SHP77 (cell line): ENCODE measurements at regions not wholly inside any gene's neighbourhood (a gene's known extent, or its start where the extent isn't known, plus 50 kb on each side); places are given as distances from the start of the nearest gene placed in this dataset.

Experiments
- DNase-seq, 2 experiments: peaks; one replicate each; lab custom pipeline; 2025; lab: John Stamatoyannopoulos, UW

DNA sequence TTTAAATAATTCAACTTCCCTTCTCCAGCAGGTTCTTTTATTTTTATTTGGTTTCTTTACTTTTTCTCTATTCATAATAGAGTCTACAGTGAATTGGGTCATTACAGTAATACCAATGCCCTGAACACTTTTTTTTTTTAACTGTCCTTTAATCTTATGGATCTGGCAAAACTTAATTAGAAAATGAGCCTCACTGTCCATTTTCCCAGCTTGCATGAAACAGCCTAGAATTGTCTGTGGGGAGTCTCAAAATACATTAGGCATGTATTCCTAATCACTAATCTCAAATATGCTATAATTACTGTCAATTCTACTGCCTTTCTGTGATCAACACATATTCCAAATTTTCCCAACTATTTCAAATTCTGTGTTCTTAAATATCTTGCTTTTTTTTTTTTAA, 406.8 kb downstream of the ANXA1 start:
- DNase-seq: no peak

DNA sequence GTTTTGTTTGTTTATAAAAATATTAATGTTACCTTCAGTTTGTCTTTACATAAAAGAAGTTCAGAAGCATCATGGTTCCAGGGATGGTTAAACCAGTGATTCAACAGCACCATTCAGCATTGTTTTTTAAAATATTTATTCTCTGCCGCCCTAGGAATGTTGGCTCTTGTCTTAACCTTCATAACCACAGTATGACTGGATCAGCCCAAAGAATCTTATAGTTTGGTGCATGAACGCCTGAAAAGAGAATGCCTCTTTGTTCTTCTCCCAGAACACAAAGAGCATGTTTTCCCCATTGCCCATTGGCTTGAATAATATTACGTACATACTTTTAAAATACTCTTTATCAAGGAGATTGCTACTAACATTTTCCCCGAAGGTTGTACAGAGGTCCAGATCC, 413.4 kb downstream of the ANXA1 start:
- no peak for DNase-seq

DNA sequence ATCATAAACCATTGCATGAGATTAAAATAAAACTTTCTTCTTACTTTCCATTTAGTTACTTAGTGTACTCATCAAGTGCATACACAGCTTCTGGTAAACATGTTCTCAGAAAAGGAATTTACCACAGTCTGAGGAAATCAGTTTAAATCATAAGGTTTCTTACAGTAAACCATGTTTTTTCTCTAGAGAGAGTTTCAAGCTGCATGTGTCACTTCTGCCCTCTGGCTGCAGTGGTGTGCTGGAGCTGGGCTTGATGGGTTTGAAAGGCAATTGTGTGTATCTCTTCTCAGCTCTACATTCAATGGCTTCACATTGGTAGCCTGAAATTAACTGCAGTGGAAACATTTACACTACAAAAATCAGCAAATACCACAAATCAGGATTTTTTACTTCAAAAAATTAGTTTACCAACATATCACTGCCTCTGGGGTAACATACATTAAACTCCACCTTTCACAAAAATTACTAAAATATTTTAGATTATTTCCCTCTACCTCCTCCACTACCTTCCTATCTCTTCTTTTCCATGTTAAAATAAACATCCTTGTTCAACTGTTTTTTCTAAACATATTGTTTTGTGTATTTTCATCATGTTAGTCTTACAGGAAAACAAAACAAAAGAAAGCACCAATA, 414.3 kb downstream of the ANXA1 start:
- peak; percentile 1 for DNase-seq

DNA sequence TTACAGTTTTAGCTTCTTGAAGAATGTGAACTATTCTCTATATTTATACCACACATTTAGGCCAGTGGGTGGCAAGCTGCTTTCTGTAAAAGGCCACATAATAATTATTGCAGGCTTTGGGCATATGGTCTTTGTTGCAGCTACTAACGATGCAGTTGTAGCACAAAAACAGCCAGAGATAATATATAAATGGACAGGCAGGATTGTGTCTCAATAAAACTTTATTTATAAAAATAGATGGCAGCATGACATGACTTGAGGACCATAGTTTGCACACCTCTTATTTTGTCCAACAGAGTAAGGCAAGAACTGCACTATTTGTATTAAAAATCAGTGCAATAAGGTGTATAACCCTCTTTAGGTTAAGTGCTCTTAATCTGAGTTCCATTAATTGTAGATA, 415.0 kb downstream of the ANXA1 start:
- DNase-seq: no peak

DNA sequence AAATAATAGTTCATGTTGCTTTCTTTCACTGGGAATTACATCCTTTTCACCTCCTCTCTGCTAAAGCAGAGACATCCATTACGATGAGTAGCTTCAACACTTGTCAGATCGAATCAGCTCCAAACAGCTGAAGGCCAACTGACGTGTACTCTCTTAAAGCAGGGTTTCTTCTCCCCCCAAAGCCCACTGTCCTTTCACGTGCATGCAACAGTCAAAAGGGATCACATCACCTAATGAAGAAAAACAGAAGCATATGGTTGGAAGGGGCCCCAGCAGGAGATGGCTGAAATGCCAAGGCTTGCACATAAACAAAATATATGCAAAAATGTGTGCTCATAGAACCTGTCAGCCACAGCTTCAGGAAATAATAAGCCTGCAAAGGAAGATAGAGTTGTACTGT, 421.6 kb downstream of the ANXA1 start:
- DNase-seq: no peak

DNA sequence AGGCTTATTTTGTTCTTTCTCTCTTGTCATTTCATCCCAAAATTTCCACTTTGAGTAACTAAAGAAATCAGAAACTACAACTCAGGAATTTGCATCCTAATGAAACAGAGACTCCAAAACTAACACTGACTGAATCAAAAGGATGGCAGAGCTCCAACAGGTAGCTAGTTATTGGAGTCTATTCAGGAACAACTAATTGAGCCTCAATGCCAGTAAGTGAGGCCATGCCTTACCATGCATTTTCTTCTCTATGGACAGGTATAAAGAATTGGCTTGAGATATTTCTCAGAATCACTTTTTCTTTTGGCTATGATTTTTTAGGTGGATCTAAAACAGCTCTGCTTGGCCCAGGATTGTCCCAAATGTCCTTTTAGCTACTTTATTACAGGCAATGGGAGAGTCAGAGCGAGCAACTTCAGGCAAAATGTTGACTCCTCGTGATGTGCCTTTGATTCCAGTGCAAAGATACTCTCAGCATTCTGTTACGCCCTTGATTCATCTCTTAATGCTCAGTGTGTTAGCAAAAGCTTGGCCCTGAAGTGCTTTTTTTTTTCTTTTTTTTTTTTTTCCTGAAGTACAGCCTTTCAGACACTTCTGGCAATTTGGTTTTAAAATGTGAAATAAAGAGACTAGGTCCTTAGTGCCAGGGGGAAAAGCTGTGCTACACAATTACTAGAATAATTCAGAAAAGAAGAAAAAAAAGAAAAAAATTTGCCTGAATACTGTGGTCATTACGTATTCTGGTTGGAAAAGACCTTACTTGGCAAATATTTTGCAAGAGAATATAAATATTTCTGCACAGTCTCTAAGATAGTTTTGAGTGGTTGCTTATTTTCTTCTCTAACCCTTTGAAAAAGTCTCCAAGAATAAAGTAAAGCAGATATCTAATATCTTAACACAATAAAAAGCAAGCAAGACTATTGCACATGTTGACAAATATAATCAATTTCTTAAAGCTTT, 423.7 kb downstream of the ANXA1 start:
- no peak for DNase-seq

DNA sequence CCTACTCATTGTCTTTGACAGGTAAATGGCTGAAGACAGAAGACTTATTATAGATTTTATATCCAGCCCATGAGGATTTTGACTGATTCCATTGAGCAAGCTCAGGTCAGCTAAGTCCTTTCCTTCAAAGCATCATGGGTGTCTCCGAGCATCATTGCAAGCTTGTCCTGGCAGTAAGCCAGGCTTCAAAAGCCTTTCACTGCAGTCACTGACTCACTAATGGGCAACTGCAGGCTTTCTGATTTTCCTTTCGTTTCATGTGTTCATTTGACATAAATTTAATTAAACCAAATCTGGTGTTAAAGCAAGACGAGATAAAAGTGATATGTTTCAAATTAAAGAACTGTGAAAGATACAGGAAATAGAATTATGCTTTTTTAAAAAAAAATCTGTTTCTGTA, 426.2 kb downstream of the ANXA1 start:
- peak; percentile 19 to 65 for DNase-seq

DNA sequence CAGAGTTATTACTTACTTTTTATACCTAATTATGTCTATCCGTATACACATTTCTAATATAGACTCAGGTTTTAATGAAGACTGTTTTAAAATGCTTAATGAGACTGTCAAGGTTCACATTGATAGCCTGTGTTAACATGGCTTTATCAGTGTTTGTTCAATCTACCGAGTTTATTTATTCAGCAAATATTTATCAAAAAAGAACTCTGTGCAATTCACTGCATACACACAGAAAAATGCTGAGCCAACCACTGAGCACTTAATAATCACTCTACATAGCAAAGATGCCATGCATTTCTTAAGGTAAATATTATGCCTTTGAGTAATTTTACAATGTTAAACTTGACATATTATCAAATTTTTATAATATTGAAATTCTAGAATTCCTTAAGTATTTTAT, 428.2 kb downstream of the ANXA1 start:
- no peak for DNase-seq

DNA sequence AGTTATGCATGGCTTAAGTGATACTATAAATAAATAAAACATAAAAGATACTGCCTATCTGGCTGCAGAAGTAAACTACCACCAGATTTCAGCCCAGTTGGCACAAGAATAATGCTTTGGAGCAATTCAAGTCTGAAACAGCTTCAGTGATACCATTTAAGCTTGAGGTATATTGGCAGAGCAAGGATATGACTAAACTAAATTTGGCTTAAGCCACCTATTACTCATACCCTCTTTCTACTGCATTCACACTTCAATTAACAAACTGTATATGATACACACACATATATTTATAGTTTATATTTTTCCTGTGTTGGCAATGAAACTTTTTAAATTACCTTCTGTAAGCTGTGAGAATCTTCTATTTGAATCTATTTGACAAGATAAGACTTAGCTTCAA, 431.9 kb downstream of the ANXA1 start:
- DNase-seq: no peak

DNA sequence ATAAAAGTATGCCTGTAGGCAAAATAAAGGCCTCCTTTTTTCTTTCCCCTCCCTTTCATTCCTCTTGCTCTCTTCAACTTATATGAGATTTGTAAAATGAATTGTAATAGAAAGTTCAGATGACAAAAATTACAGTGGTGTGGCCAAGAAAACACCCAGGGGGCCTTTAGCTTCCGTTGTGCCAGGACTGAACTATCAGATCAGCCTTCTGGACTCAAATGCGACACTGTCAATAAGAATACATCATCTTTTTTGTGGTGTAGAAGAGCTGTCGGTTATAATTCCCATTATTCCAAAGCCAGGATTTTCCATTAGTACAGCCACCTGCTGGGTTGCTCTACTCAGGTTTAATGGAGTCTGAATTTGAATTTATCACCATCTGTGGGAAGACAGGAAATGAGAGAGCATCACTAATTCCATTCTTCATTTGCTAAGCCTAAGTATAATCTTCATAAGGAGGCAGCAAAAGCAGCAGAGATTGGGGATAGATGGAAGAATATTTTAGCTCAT, 443.4 kb downstream of the ANXA1 start:
- DNase-seq: no peak

DNA sequence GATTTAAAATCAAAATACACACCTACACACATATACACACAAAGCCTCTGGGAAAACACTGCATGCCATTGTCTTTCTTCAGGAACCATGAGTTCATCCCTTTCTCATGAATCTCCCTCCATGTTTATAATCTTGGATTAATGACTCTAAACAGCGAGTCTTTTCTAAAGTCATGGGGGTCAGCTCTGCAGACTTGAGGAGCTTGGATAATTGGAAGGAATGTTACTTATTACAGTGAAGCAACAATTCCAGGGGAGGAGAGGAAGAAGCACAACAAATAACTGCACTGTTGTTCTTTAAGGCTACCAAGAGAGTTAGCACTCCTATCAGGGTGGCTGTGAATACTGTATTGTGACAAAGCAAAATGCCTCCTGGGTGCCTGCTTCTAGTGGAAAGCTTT, 444.7 kb downstream of the ANXA1 start:
- no peak for DNase-seq

DNA sequence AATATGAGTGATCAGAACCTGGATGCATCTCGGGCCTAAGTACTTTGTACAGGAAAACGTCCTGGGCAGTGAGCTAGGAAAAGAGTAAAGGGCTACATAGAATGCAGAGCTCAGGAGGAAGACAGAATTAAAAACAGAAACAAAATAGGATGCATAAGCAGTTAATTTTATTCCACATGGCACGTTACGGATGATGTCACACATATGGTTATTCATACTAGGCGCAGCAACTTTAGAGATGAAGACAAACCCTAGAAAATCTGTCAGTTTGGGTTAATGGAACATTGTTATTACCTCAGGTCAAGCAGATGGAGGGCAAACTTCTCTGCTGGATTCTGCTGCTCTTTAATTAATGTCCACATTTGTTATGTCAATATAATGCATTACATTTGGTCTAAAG, 445.4 kb downstream of the ANXA1 start:
- no peak for DNase-seq

DNA sequence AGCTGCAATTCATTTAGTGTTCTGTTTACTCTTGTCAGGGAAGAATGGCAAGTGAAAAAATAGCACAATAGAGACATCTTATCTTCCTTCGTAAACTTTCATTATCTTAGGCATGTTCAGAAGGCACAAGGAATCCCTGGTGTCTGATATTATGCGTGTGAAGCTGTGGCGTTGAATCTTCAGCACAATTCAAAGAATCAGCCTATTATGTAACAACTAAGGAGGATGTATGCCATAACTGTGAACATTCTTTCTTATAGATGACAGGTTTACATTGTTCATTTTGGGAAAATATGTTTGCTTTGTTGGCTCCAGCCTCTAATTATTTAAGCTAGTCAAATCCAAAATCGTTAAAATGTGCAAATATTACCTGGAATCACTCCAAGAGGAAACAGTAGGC, 446.1 kb downstream of the ANXA1 start:
- DNase-seq: no peak

DNA sequence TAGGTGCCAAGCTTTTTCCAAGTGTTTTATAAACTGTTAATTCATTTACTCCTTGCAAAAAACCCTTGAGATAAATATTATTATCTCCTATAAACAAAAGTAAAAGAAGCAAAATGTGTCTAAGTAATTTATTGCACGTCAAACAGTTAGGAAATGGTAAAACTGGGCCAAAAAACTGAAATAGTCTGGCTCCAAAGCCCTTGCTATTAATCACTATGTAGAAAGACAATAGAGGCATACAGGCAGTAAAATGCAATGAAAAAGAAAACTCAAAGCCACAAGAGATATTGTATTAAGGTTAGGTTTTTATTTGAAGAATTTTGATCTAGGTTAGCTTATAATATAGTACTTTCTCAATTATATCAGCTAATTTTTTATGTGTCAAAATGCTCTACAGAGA, 457.7 kb downstream of the ANXA1 start:
- no peak for DNase-seq

DNA sequence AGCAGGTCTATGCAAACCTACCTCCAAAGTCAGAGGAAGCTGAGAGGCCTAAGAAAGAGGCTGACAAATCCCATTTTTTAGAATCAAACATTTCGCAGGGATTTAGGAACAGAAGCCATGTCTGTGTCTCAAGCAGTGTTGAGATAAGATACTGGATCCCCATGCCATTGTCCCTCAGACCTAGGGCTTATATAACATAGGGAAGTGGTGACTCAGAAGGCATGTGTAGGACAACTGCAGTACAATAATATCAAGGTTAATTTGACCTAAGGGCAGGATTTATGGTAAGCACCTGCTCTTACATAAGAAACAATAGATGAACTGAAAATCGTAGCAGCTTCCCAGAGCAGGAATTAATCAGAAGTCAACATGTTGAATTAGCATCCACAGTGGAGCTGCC, 459.4 kb downstream of the ANXA1 start:
- no peak for DNase-seq

DNA sequence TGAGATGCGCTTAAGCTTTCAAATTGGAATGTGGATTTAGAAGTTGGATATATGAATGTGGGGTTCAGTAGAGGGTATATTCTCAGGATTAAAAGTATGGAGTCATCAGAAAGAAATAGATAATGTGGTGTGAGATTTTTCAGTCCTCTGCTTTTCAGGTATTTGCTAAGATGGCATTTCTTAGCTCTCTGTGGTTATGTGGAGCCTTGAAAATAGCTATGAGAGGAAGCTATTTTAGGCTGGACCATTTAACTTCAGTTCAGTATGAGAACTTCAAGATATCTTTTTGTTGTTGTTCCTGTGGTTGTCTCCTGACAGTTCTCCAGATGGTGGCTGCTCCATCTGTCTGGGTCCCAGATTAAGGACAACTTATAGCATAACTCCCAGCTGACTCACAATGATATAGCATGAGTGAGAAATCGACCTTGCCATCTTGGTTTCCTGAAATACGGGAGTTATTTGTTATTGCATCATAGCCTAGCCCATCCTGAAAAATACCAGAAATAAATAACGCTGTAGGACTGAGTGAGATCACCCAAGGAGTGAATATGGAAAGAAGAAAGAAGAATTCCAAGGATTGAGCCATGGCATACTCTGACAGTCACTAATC, 461.5 kb downstream of the ANXA1 start:
- no peak for DNase-seq

DNA sequence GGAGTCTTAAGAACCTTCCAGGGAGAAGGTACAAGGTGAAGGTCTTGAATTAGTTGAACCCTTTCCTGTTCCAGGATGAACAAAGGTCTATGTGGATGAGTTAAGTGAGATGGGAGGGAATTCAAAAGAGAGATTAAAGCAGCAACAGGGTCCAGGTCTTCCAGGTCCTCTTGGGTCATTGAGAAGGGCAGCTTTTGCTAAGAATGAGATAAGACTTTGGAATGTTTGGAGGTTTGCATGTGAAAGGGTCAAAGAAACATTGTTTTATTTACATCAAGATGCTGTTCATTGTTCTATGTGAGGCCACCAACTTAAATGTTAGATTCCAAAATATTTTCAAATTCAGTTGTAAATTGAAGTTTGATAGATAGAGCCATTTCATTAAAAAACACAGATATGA, 463.9 kb downstream of the ANXA1 start:
- DNase-seq: no peak

DNA sequence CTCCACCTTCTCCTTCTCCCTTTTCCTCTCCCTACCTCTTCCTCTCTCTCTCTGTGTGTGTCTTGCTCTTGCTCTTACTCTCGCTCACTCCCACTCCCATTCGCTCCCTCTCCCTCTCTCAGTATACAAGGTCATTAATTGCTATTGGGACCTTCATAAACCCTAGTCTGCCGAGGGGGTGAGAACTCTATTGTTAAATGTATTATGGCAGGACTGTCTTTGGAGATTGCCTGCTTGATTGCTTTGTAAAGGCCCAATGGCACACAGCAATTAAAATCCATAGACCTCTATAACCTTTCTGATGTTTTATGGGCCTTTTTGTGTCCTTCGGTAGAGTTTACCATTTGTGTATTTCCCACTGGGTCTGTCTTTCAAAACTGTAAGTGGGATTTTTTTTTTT, 465.9 kb downstream of the ANXA1 start:
- DNase-seq: no peak

DNA sequence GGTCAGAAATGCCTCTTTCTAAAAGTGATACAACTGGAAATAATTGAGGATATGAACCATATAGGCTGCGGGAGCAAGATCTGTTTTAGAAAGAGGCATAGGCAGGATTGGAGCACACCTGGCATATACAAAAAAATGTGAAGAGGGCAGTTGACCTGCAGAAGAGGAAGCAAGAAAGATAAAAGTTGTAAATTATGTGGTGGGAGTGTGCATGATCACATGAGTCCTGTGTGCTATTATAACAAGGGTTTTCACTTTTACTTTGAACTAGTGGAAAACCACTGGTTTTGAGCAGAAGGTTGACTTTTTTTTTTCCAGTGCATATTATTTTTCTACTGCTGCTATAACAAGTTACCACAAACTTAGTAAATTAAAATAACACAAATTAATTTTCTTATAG, 489.3 kb downstream of the ANXA1 start:
- DNase-seq: no peak

DNA sequence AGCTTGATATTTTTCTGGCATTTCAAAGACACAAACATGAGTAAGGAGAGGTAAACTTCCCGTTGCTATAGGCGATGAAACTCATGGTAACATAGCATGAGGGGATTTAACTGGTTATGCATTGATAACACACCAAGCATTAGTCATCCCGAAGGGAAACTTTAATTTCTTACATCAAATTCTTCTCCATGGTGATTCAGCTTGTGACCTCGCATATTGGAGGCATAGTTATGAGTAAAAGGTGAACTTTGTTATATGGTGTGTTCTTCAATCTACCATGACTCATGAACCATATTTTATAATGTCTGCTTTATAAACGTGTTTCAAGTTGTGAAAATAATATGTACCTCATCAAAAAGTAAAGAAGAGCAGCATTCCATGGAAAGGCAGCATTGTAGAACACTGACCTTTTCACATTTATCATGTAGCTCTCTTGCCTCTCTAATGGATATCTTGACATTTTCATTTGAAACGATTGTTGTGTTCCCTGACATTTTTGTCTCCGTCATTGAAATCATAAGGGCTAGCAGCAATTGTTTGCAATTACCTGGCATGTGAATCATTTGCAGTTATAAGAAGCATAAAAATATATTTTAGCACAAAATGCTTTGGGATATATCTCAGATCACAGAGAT, 491.8 kb downstream of the ANXA1 start:
- no peak for DNase-seq

DNA sequence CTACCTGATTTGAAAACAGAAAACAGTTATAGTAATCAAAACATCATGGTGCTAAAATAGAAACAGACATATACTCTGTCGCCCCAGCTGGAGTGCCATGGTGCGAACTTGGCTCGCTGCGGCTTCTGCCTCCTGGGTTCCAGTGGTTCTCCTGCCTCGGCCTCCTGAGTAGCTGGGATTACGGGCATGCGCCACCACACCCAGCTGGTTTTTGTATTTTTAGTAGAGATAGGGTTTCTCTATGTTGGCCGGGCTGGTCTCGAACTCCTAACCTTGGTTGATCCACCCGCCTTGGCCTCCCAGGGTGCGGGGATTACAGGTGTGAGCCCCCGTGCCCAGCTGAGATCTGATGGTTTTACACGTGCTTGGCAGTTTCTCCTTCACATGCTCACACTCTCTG, 495.9 kb downstream of the ANXA1 start:
- no peak for DNase-seq

DNA sequence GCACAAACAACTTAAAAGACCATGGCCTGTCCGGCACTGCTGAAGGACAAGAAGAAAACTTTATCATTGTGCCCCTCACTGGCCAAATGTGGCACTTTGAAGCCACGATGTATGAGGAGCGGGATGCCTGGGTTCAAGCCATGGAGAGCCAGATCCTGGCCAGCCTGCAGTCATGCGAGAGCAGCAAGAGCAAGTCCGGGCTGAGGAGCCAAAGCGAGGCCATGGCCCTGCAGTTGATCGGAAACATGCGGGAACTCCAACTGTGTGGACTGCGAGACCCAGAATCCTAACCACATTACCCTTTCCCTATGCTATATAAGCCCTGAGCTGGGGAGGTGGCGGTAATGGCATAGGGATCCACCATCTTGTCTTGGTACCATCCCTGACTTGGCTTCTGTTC, 497.9 kb downstream of the ANXA1 start:
- DNase-seq: no peak

DNA sequence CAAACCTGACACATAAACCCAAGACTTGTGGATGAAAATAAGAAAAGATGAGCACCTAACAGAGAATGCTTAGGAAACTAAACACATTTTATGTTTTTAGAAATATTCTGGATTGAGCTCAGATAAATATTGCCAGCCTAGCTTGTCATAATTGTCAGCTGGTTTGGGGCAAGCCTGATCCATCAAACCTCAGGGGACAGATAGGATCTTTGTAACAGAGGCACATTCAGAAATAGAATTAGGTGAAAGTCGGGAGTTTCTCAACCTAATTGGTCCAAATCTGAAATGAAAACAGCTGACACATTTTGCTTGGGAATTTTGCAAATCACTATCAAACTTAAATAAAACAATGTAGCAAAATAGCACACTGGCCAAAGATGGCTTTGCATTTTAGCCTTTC, 503.7 kb downstream of the ANXA1 start:
- DNase-seq: no peak
